H9 (cell line): ENCODE measurements at regions not wholly inside any gene's neighbourhood (a gene's known extent, or its start where the extent isn't known, plus 50 kb on each side); places are given as distances from the start of the nearest gene placed in this dataset.

Experiments
- DNase-seq: peaks from one replicate; pipeline ENCODE4 v3.0.0-alpha.2; 2017
- H2AFZ ChIP-seq: one replicate; pipeline ENCODE4 v1.6.1; 2013; ENCODE audit warnings: mild to moderate bottlenecking, low read length, control low read depth, moderate library complexity
- H2AK5ac ChIP-seq: 2 replicates; pipeline ENCODE4 v1.6.1; 2013; ENCODE audit warnings: low read length, control low read depth, mixed read lengths; ENCODE audit not compliant: insufficient read length
- H2BK120ac ChIP-seq: one replicate; pipeline ENCODE4 v1.6.1; 2013; ENCODE audit warnings: low read depth, mild to moderate bottlenecking, low read length, control low read depth, inconsistent platforms; ENCODE audit not compliant: poor library complexity, severe bottlenecking
- H2BK12ac ChIP-seq: 2 replicates; pipeline ENCODE4 v1.6.1; 2013; ENCODE audit warnings: low read length, control low read depth, mixed read lengths, low read depth; ENCODE audit not compliant: insufficient read length
- H2BK15ac ChIP-seq: 2 replicates; pipeline ENCODE4 v1.6.1; 2013; ENCODE audit warnings: low read depth, low read length, control low read depth
- H2BK20ac ChIP-seq: one replicate; pipeline ENCODE4 v1.6.1; 2013; ENCODE audit warnings: low read depth, mild to moderate bottlenecking, low read length, control low read depth, inconsistent platforms; ENCODE audit not compliant: poor library complexity, severe bottlenecking
- H2BK5ac ChIP-seq: 2 replicates; pipeline ENCODE4 v1.6.1; 2013; ENCODE audit warnings: low read length, control low read depth, mixed read lengths; ENCODE audit not compliant: insufficient read length
- H3K14ac ChIP-seq: 2 replicates; pipeline ENCODE4 v1.6.1; 2013; ENCODE audit warnings: low read length, control low read depth; ENCODE audit not compliant: insufficient read depth
- H3K18ac ChIP-seq: 2 replicates; pipeline ENCODE4 v1.6.1; 2013; ENCODE audit warnings: low read depth, mild to moderate bottlenecking, mixed read lengths, low read length, control low read depth; ENCODE audit not compliant: insufficient read length
- H3K23ac ChIP-seq: 2 replicates; pipeline ENCODE4 v1.6.1; 2013; ENCODE audit warnings: low read length, control low read depth, mixed read lengths, low read depth; ENCODE audit not compliant: insufficient read length
- H3K23me2 ChIP-seq: 2 replicates; pipeline ENCODE4 v1.6.1; 2013; ENCODE audit warnings: low read depth, mild to moderate bottlenecking, mixed read lengths, low read length, control low read depth; ENCODE audit not compliant: insufficient read length, poor library complexity, severe bottlenecking
- H3K27ac ChIP-seq: 2 replicates; pipeline ENCODE4 v1.5.1; 2013; ENCODE audit warnings: low read length, control low read depth, mixed read lengths, low read depth; ENCODE audit not compliant: insufficient read length
- H3K27me3 ChIP-seq: 2 replicates; pipeline ENCODE4 v1.6.1; 2013; ENCODE audit warnings: low read length, control low read depth, inconsistent platforms; ENCODE audit not compliant: insufficient read depth
- H3K4ac ChIP-seq: 2 replicates; pipeline ENCODE4 v1.6.1; 2013; ENCODE audit warnings: low read depth, mild to moderate bottlenecking, control low read depth, inconsistent platforms, low read length, moderate library complexity
- H3K4me1 ChIP-seq: 2 replicates; pipeline ENCODE4 v1.6.1; 2013; ENCODE audit warnings: low read length, control low read depth, inconsistent platforms; ENCODE audit not compliant: insufficient read depth
- H3K4me2 ChIP-seq: 2 replicates; pipeline ENCODE4 v1.6.1; 2013; ENCODE audit warnings: low read length, control low read depth, mixed read lengths; ENCODE audit not compliant: insufficient read length, insufficient read depth
- H3K56ac ChIP-seq: 2 replicates; pipeline ENCODE4 v1.6.1; 2013; ENCODE audit warnings: low read depth, mild to moderate bottlenecking, mixed read lengths, low read length, control low read depth; ENCODE audit not compliant: insufficient read length
- H3K79me1 ChIP-seq: 2 replicates; pipeline ENCODE4 v1.6.1; 2013; ENCODE audit warnings: low read depth, mild to moderate bottlenecking, moderate library complexity, low read length, control low read depth, inconsistent platforms; ENCODE audit not compliant: insufficient read depth, poor library complexity, severe bottlenecking
- H3K79me2 ChIP-seq: 2 replicates; pipeline ENCODE4 v1.6.1; 2013; ENCODE audit warnings: low read length, control low read depth, inconsistent platforms; ENCODE audit not compliant: insufficient read depth
- H3K9ac ChIP-seq: 2 replicates; pipeline ENCODE4 v1.6.1; 2013; ENCODE audit warnings: low read length, control low read depth, mixed read lengths; ENCODE audit not compliant: insufficient read length; ENCODE audit errors: extremely low read depth
- H3K9me3 ChIP-seq: one replicate; pipeline ENCODE4 v1.6.1; 2013; ENCODE audit warnings: low read depth, low read length, inconsistent platforms; ENCODE audit not compliant: control insufficient read depth
- H3T11ph ChIP-seq: one replicate; pipeline ENCODE4 v1.6.1; 2013; ENCODE audit warnings: mild to moderate bottlenecking, low read length, control low read depth, inconsistent platforms
- H4K20me1 ChIP-seq: one replicate; pipeline ENCODE4 v1.6.1; 2013; ENCODE audit not compliant: control insufficient read depth, insufficient read length, insufficient read depth
- H4K5ac ChIP-seq: 2 replicates; pipeline ENCODE4 v1.6.1; 2013; ENCODE audit warnings: low read depth, mild to moderate bottlenecking, mixed read lengths, low read length, control low read depth; ENCODE audit not compliant: insufficient read length
- H4K8ac ChIP-seq: replicated peaks from 2 replicates; pipeline ENCODE4 v1.6.1; 2013; ENCODE audit warnings: low read length, control low read depth, mixed read lengths, low read depth; ENCODE audit not compliant: insufficient read length
- H4K91ac ChIP-seq: 2 replicates; pipeline ENCODE4 v1.6.1; 2013; ENCODE audit warnings: low read depth, mild to moderate bottlenecking, moderate library complexity, mixed read lengths, low read length, control low read depth; ENCODE audit not compliant: insufficient read length
- H3K27ac Mint-ChIP-seq, 3 experiments: 2 replicates in 2 of 3; 3 replicates in 1 of 3; pipeline ENCODE4 v1.8.0; 2020 to 2021; ENCODE audit warnings: mixed read lengths in 3 of 3, mild to moderate bottlenecking in 1 of 3, moderate library complexity in 1 of 3
- H3K27me3 Mint-ChIP-seq: 2 replicates; pipeline ENCODE4 v1.8.0; 2021; ENCODE audit warnings: low read depth, mild to moderate bottlenecking, moderate library complexity, mixed read lengths
- H3K36me3 Mint-ChIP-seq, 3 experiments: 2 replicates in 2 of 3; 3 replicates in 1 of 3; pipeline ENCODE4 v1.8.0; 2020 to 2021; ENCODE audit warnings: low read depth in 3 of 3, mixed read lengths in 3 of 3; ENCODE audit not compliant: insufficient read depth in 1 of 3
- H3K4me1 Mint-ChIP-seq, 2 experiments: 2 replicates each; pipeline ENCODE4 v1.8.0; 2020; ENCODE audit warnings: mixed read lengths in 2 of 2
- H3K4me3 Mint-ChIP-seq, 2 experiments: 2 replicates in 1 of 2; 3 replicates in 1 of 2; pipeline ENCODE4 v1.8.0; 2020 to 2021; ENCODE audit warnings: mild to moderate bottlenecking in 2 of 2, mixed read lengths in 2 of 2, moderate library complexity in 1 of 2
- H3K9me3 Mint-ChIP-seq, 2 experiments: 2 replicates in 1 of 2; 3 replicates in 1 of 2; pipeline ENCODE4 v1.8.0; 2020; ENCODE audit warnings: mild to moderate bottlenecking in 2 of 2, mixed read lengths in 2 of 2, moderate library complexity in 1 of 2
- WGBS: extraction: QIAGEN DNeasy Blood & Tissue Kit; methylation state at CpG from one replicate; pipeline ENCODE4 v1.1.7; 2013; ENCODE audit warnings: missing lambda C conversion rate, low lambda C conversion rate, mixed read lengths; ENCODE audit not compliant: insufficient read length; ENCODE audit errors: extremely low coverage; 5-methylcytosine and 5-hydroxymethylcytosine counted together
- TF ChIP-seq, protein P1 (sequence below): fragments of 200-600 bp; sonication (generic); conservative IDR thresholded peaks from 3 replicates; pipeline ENCODE4 v1.8.0; 2021; ENCODE audit warnings: antibody characterized with exemption, mild to moderate bottlenecking

DNA sequence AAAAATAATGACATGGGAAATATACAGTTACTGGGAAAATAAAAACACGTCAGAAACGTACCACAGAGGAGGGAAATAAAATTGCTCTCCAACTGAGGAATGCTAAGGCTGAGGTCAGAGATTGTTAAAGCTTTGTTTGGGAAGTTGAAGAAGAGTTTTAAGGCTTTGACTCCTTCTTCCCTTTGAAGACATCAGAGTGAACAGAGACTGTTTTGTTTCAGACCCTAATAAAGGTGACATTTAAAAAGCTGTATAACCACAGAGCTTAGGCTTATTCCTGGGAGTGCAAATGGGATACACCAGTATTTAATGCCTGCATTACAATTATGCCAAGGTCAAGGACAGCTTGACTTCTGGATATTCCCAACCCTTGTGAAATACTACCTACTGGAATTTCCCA, 102.8 kb downstream of the TRIML1 start:
- no peaks in the 10 kb centered on the region for H3K79me2 ChIP-seq
- Mint-ChIP-seq H3K9me3 (no peaks in the 10 kb centered on the region), H3K36me3 (no peaks in the 10 kb centered on the region), H3K4me1 (peaks cover 9 to 12% of the 10 kb centered on the region in 2 experiments), H3K27ac (no peak overlapping the region), H3K27me3 (no peaks in the 10 kb centered on the region), H3K4me3 (no peak overlapping the region)
- H2BK12ac ChIP-seq: no peak overlapping the region
- no peak overlapping the region for H3K9ac ChIP-seq
- no peak for DNase-seq
- H3K27me3 ChIP-seq: no peaks in the 10 kb centered on the region
- H4K20me1 ChIP-seq: no peaks in the 10 kb centered on the region
- H2BK120ac ChIP-seq: no peak overlapping the region
- no peak overlapping the region for H2BK15ac ChIP-seq
- no peaks in the 10 kb centered on the region for H3K23me2 ChIP-seq
- H3K4me1 ChIP-seq: peaks cover 3% of the 10 kb centered on the region; the same call in 1 of the 2 replicates
- H3T11ph ChIP-seq: no peak overlapping the region
- no peak overlapping the region for H2BK20ac ChIP-seq
- no peak overlapping the region for H4K5ac ChIP-seq
- H3K9me3 ChIP-seq: no peaks in the 10 kb centered on the region
- TF ChIP-seq, protein P1, sequence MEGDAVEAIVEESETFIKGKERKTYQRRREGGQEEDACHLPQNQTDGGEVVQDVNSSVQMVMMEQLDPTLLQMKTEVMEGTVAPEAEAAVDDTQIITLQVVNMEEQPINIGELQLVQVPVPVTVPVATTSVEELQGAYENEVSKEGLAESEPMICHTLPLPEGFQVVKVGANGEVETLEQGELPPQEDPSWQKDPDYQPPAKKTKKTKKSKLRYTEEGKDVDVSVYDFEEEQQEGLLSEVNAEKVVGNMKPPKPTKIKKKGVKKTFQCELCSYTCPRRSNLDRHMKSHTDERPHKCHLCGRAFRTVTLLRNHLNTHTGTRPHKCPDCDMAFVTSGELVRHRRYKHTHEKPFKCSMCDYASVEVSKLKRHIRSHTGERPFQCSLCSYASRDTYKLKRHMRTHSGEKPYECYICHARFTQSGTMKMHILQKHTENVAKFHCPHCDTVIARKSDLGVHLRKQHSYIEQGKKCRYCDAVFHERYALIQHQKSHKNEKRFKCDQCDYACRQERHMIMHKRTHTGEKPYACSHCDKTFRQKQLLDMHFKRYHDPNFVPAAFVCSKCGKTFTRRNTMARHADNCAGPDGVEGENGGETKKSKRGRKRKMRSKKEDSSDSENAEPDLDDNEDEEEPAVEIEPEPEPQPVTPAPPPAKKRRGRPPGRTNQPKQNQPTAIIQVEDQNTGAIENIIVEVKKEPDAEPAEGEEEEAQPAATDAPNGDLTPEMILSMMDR: no peak
- no CpG with 5 or more reads among the region's 2 CpGs for WGBS
- no peak overlapping the region for H4K8ac ChIP-seq
- H3K4ac ChIP-seq: no peak overlapping the region
- H3K27ac ChIP-seq: no peak overlapping the region
- no peak overlapping the region for H3K23ac ChIP-seq
- H2BK5ac ChIP-seq: no peak overlapping the region
- H2AFZ ChIP-seq: no peak overlapping the region
- H3K18ac ChIP-seq: no peak overlapping the region
- no peak overlapping the region for H3K56ac ChIP-seq
- H2AK5ac ChIP-seq: no peak overlapping the region
- H3K79me1 ChIP-seq: no peaks in the 10 kb centered on the region
- H4K91ac ChIP-seq: no peak overlapping the region
- no peak overlapping the region for H3K14ac ChIP-seq
- H3K4me2 ChIP-seq: no peak overlapping the region
